HG03457 (cell line): ENCODE measurements at regions not wholly inside any gene's neighbourhood (a gene's known extent, or its start where the extent isn't known, plus 50 kb on each side); places are given as distances from the start of the nearest gene placed in this dataset.
"Not testable (repeated sequence)": the region's sequence is repeated elsewhere in the genome, so short reads cannot be mapped to it uniquely, and the experiment has no call there.

ENCODE experiments used
- ATAC-seq: cut with Tn5 transposase; IDR thresholded peaks from one replicate; pipeline ENCODE4 v1.9.1; 2021; ENCODE audit warnings: moderate number of reproducible peaks; ENCODE audit not compliant: unreplicated experiment

DNA sequence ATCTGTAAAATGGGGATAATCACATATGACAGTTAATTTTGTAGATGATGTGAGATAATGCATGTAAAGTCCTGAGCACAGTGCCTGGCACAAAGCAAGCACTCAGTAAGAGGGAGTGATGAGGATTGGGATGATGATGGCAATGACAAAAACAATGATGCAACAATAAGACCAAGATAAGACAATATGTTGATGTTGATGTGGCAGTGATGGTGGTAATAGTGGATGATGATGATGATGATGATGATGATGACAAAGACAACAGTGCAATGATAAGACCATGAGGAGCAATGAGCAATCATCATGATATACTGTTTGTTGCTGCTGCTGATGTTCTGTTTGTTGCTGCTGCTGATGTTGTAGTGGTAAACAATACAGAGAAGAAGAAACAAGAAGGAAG is 344.1 kb downstream of the NPIPA8 start:
- ATAC-seq = no peak

GRCh38 chr16:17989255-17989654 is 347.3 kb downstream of the NPIPA8 start:
- no peak for ATAC-seq

- ATAC-seq = no peak
Measured at GRCh38 chr16:17988839-17989238, 347.7 kb downstream of the NPIPA8 start.

DNA sequence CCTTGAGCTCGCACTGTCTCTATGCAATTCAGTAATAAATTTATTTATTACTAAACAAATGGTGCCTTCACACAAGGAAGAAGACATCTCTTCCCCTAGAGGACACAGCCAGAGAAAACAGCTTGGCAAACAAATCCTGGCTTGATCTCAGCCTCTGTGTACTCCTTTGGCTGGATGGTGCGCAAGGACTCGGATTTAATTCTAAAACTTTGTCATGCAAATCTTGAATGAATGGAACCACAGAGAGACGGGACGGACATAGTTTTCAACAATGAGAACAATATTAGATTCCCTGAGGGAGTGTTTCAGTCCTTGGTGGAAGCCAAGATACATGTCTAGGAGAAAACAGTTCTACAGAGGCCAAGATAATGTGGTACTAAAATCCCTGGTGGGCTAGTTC is 349.5 kb downstream of the NPIPA8 start:
- no peak for ATAC-seq

DNA sequence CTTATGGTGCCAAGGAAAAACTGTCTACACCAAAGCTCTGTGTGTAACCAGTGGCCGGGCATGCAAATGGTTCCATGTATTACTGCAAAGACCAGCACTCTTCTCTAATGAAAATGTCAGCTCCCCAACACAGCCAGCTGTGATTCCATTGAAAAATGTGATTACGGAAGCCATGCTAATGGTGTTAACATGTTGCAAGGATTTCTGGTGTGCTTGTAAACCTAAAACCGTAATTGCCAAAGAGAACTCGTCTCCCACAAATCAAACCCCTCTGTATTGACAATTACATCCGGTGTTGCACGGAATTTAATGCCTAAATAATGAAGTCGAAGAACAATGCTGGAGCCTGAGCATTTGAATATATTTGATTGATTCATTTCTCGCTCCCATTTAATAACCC is 351.7 kb downstream of the NPIPA8 start:
- no peak for ATAC-seq

DNA sequence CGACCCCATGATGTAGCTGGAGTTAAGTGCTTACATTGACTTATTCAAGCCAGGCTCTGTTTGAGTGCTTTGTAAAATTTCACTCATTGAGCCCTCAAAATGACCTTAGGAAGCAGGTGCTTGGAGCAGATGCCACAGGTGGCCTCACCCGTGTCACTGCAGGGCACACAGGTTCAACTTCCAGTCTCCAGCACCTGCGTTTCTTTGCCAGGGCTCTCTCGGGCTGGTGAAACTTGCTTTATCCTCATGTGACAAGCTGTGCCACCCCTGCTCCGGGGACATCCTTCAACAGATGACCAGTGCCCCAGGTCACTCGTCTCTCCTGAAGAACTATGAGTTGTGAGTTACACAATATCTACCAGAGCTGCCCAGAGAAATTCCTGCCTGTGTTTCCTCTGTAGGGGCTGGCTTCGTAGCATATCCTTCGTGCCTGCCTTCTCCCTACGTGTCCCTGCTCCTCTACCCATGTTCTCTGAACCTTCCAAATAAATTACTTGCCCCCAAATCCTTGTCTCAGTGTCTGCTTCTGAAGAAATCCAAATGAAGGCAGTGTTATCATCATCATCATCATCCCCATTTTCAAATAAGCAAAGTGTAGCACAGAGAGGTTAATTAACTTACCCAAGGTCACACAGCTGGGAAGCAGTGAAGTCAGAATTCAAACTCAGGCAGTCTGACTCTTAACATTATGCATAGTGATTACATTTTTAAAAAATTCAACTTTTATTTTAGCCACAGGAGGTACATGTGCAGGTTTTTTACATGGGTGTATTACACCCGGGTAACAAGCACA is 352.5 kb downstream of the NPIPA8 start:
- no peak for ATAC-seq

- ATAC-seq = no peak
Measured at GRCh38 chr16:17983114-17983513, 353.4 kb downstream of the NPIPA8 start.

DNA sequence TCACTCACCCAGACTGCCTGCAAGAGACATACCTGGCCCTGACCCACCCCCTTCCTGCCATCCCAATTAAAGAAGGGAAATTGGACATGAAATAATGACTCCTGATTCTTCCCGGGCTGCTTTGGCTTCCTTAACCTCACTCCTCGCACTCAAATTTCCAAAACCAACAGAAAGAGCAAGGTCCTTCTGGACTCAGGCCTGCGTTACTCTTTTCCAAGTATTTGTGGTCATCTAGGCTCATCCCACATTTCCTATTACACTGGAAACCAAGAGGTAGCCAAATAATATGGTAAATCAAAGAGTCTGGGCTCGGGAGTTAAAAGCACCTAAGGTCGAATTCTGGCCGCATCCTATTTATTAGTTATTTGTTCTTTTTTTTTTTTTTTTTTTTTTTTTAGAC is 359.3 kb downstream of the NPIPA8 start:
- no peak for ATAC-seq

GRCh38 chr16:17972460-17972943 is 364.0 kb downstream of the NPIPA8 start:
- no peak for ATAC-seq

DNA sequence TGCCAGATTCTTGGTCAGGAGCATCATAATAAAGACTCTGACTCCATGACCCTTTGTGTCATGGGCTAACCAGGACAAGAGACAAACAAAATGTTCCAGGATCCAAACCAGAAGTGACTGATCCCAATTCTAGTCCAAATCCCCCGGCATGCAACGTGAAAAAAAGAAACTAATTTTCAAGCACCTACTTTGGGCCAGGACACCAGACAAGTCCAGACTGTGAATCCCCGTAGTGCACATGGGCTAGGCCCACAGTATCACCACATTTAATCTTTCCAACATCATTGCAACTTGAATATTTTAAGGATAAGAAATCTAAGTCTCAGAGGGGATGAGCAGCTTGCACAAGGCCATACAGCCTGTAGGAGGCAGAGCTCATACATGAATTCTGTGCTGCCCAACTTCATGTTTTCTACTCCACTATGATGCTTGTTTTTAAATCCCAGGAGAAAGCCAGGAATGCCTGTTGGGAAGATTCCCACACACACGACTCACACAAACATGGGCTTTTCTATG is 365.7 kb downstream of the NPIPA8 start:
- ATAC-seq = no peak

DNA sequence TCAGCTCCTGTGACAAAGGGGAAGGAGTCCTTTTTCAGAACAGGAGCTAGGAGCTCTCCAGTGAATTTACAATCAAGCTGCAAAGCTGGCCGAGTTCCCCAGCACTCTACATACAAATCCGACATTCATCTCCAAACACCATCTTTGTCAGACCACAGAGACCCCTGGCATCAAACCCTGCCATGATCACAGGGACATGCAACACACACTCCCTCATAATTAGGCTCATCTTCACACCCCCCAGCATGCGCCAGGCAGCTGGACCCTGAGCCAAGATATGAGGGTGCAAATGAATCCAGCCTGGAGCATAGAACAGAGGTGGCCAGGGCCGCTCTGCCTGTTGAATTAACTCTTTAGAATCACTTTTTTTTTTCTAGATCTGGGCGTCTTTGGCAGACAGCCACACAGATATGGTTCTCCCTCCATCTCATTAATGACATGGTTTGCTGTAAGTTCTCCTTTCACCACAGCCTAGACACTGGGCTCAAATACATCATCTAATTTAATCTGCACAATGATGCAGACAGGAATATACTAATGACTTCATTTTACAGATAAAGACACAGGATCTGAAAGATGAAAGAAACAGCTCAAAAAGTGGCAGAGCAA is 366.3 kb downstream of the NPIPA8 start:
- ATAC-seq = no peak

- ATAC-seq = no peak
Measured at GRCh38 chr16:17965133-17965900, 371.2 kb downstream of the NPIPA8 start.

GRCh38 chr16:17964196-17964595 is 372.3 kb downstream of the NPIPA8 start:
- no peak for ATAC-seq

- no peak for ATAC-seq
Measured at GRCh38 chr16:17963185-17963836, 373.2 kb downstream of the NPIPA8 start.

DNA sequence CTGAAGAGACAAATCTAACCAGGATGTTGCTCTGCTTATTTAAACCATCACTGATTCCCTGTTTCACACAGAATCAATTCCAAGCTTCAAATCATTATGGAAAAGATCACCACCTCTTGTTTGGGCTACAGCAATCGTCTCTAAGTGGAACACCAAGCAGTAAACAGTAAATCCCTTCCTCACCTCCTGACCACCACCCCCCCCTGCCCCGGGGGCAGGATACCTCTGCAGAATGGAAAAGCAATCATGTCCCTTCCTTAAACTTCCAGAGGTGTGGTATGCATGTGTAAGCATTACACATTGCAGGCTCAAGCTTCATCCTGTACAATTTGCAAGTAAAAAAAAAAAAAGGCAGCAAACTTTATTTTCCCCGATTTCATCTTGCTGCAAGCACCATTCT is 373.8 kb downstream of the NPIPA8 start:
- no peak for ATAC-seq

DNA sequence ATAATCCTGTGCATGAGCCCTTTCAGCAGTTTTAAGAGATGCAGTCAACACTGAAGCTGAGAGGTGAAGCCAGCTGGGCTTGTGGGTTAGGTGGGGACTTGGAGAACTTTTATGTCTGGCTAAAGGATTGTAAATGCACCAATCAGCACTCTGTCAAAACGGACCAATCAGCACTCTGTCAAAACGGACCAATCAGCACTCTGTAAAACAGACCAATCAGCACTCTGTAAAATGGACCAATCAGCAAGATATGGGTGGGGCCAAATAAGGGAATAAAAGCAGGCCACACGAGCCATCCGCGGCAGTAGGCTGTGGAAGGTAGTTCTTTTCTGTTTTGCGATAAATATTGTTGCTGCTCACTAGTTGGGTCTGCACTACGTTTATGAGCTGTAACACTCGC is 374.7 kb downstream of the NPIPA8 start:
- ATAC-seq = not testable (repeated sequence)

DNA sequence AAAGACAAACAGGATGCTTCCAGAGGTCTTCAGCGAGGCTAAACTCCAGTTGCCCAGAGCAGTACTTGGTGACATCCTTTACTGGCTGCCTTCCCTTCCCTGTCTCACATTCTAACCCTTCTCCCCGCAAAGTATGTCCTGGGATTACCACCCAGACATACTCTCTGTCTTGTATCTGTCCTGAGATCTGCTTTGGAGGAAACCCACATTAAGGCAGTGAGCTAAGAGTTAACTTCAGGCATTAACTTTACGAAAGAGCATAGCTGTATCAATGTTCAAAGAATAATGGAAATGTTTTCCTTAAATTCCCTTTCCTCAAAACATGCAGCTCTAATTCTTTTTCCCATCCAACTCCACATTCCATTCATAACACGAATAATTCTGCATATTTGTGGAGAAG is 385.2 kb downstream of the NPIPA8 start:
- ATAC-seq = no peak

GRCh38 chr16:17949982-17950250 is 386.6 kb downstream of the NPIPA8 start:
- no peak for ATAC-seq

DNA sequence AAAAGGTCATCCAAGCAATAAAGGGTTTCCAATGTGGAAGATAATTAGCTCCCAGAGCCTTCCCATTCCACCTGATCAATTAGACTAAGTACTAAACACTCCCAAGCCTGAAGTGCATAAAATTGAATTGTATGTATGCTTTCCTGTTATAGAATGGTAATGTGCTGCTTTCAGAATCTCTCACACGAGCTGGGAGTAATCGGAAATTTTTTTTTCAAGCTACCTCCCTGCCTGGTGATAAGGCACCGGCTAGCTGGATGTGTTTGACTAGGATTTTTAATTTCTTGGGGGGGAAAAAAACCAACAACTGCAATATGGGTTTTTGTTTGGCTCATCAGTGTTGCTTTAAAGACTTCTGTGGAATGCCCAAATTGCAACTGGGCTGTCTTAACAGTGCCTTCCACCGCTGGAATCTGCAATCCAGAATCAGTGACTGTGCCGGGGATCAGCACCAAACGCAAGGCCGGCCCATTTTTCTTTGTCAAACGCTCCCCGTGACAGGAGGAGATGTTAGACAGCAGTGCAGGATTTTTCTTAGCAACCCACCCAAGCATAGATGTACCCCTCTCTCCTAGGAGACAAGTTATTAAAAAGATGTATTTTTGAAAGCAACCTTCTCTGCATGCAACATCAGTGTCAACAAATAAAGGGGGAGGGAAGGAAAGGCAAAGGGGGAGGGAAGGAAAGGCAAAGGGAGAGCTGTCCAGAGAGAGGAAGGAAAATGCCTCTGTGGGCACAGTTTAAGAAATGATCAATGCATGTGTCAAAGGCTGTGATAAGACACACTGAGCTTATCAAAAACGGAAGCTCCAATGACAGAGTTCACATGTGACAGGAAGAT is 387.2 kb downstream of the NPIPA8 start:
- ATAC-seq = no peak

DNA sequence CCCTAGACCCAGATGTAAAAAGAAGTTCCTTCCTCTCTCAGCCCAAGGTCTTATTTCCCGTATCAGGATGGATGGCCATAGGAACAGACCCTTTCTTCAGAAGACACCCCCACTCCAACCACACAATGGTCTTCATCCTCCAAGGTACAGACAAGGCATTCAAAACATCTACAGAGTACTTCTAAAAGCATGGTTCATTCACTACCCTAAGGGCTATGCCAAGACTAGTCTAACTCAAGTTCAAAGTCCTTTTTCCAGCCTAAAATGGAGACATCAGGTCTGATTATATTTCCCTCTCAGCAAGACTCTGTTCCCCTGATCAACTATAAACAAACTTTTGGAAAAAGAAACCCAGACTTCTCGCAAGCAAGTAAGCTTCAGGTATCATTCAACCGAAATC is 388.9 kb downstream of the NPIPA8 start:
- no peak for ATAC-seq
